Liver (tissue), 8 donors: ENCODE measurements at regions not wholly inside any gene's neighbourhood (a gene's known extent, or its start where the extent isn't known, plus 50 kb on each side); places are given as distances from the start of the nearest gene placed in this dataset.

ENCODE experiments used
- DNase-seq: peaks from one replicate; pipeline ENCODE4 v3.0.0-alpha.2; 2017; ENCODE audit warnings: low spot score
- H3K27ac ChIP-seq, 2 donors: one replicate each; pipeline ENCODE4 v1.7.0; 2013; ENCODE audit warnings: inconsistent platforms in 2 of 2, low read length in 2 of 2, control low read depth in 1 of 2, low read depth in 1 of 2, mild to moderate bottlenecking in 1 of 2
- H3K27me3 ChIP-seq, 4 donors: one replicate each; pipeline versions ENCODE4 v1.6.1 to v1.7.0; 2013; ENCODE audit warnings: low read length in 3 of 4, inconsistent platforms in 1 of 4, mild to moderate bottlenecking in 1 of 4, moderate library complexity in 1 of 4; ENCODE audit not compliant: control insufficient read depth in 4 of 4, insufficient read depth in 4 of 4
- H3K36me3 ChIP-seq, 4 donors: one replicate each; pipeline versions ENCODE4 v1.6.1 to v1.7.0; 2013; ENCODE audit warnings: low read length in 3 of 4, mild to moderate bottlenecking in 3 of 4, low read depth in 1 of 4, moderate library complexity in 1 of 4; ENCODE audit not compliant: control insufficient read depth in 4 of 4, insufficient read depth in 3 of 4
- H3K4me1 ChIP-seq, 4 donors: one replicate each; pipeline versions ENCODE4 v1.6.1 to v1.7.0; 2013; ENCODE audit warnings: low read length in 3 of 4, mild to moderate bottlenecking in 3 of 4, moderate library complexity in 1 of 4; ENCODE audit not compliant: control insufficient read depth in 4 of 4, insufficient read depth in 4 of 4
- H3K4me3 ChIP-seq, 3 donors: one replicate each; pipeline versions ENCODE4 v1.6.1 to v1.7.0; 2013; ENCODE audit warnings: low read length in 3 of 3, control low read depth in 1 of 3, low read depth in 1 of 3, mild to moderate bottlenecking in 1 of 3
- H3K9ac ChIP-seq, 2 donors: one replicate each; pipeline ENCODE4 v1.7.0; 2013; ENCODE audit warnings: low read length in 2 of 2, mild to moderate bottlenecking in 2 of 2, moderate library complexity in 2 of 2, control low read depth in 1 of 2, low read depth in 1 of 2
- H3K9me3 ChIP-seq, 4 donors: one replicate each; pipeline versions ENCODE4 v1.6.1 to v1.7.0; 2013; ENCODE audit warnings: low read length in 3 of 4; ENCODE audit not compliant: control insufficient read depth in 4 of 4
- CTCF ChIP-seq: fragments of 150-350 bp; IDR thresholded peaks from 2 replicates; pipeline ENCODE4 v1.5.1; 2017; ENCODE audit warnings: improper control_type of control experiment, low read depth, low read length; ENCODE audit not compliant: missing input control
- EGR1 ChIP-seq, 2 donors: IDR thresholded peaks; 2 replicates each; pipeline ENCODE4 v1.6.1; 2016 to 2018; ENCODE audit warnings: antibody characterized with exemption in 2 of 2, low read depth in 2 of 2
- FOXA1 ChIP-seq: IDR thresholded peaks from 2 replicates; pipeline ENCODE4 v1.6.1; 2016; ENCODE audit warnings: antibody characterized with exemption
- FOXA2 ChIP-seq: IDR thresholded peaks from 2 replicates; pipeline ENCODE4 v1.6.1; 2016; ENCODE audit warnings: antibody characterized with exemption
- GABPA ChIP-seq, 2 donors: IDR thresholded peaks in 1 of 2; conservative IDR thresholded peaks in 1 of 2; 2 replicates each; pipeline ENCODE4 v1.6.1; 2016; ENCODE audit warnings: antibody characterized with exemption in 2 of 2, mild to moderate bottlenecking in 1 of 2, moderate library complexity in 1 of 2
- HNF4A ChIP-seq, 2 donors: conservative IDR thresholded peaks; 2 replicates each; pipeline ENCODE4 v1.6.1; 2016; ENCODE audit warnings: antibody characterized with exemption in 2 of 2, mild to moderate bottlenecking in 2 of 2
- HNF4G ChIP-seq: IDR thresholded peaks from 2 replicates; pipeline ENCODE4 v1.6.1; 2016; ENCODE audit warnings: antibody characterized with exemption
- JUND ChIP-seq, 2 donors: IDR thresholded peaks; 2 replicates each; pipeline ENCODE4 v1.6.1; 2016; ENCODE audit warnings: antibody characterized with exemption in 2 of 2
- NR2F2 ChIP-seq: IDR thresholded peaks from 2 replicates; pipeline ENCODE4 v1.6.1; 2016; ENCODE audit warnings: antibody characterized with exemption
- RAD21 ChIP-seq, 2 donors: IDR thresholded peaks; 2 replicates each; pipeline ENCODE4 v1.6.1; 2016; ENCODE audit warnings: antibody characterized with exemption in 2 of 2, mild to moderate bottlenecking in 2 of 2
- RXRA ChIP-seq, 2 donors: IDR thresholded peaks; 2 replicates each; pipeline ENCODE4 v1.6.1; 2017 to 2018; ENCODE audit warnings: antibody characterized with exemption in 2 of 2, mild to moderate bottlenecking in 1 of 2
- SP1 ChIP-seq: IDR thresholded peaks from 2 replicates; pipeline ENCODE4 v1.6.1; 2018; ENCODE audit warnings: antibody characterized with exemption, mild to moderate bottlenecking
- TAF1 ChIP-seq: conservative IDR thresholded peaks from 2 replicates; pipeline ENCODE4 v1.6.1; 2016; ENCODE audit warnings: antibody characterized with exemption, mild to moderate bottlenecking
- YY1 ChIP-seq: IDR thresholded peaks from 2 replicates; pipeline ENCODE4 v1.6.1; 2016; ENCODE audit warnings: antibody characterized with exemption, mild to moderate bottlenecking
- WGBS: extraction: QIAGEN DNeasy Blood & Tissue Kit; methylation state at CpG from one replicate; pipeline ENCODE4 v1.1.7; 2013; 5-methylcytosine and 5-hydroxymethylcytosine counted together
- TF ChIP-seq, protein P1 (sequence below): IDR thresholded peaks from 2 replicates; pipeline ENCODE4 v1.6.1; 2016; ENCODE audit warnings: antibody characterized with exemption
- TF ChIP-seq, protein P2 (sequence below): IDR thresholded peaks from 2 replicates; pipeline ENCODE4 v1.6.1; 2016; ENCODE audit warnings: antibody characterized with exemption
- TF ChIP-seq, protein P3 (sequence below): IDR thresholded peaks from 2 replicates; pipeline ENCODE4 v1.6.1; 2016; ENCODE audit warnings: antibody characterized with exemption
- TF ChIP-seq, protein P4 (sequence below): IDR thresholded peaks from 2 replicates; pipeline ENCODE4 v1.6.1; 2016; ENCODE audit warnings: antibody characterized with exemption, mild to moderate bottlenecking
- donor health status: healthy.
- donor health status: healthy.
- donor health status: healthy.
- donor health status: healthy.
- donor health status: healthy.

GRCh38 chr7:28300488-28300887 is 111.8 kb upstream of the CREB5 start (continued):
- TF ChIP-seq CTCF, result no peak

- no peaks in the 10 kb centered on the region for H3K36me3 ChIP-seq
- no peak overlapping the region for H3K4me3 ChIP-seq
- no peak for DNase-seq
- TF ChIP-seq HNF4A (conservative IDR thresholded peaks at IDR 0.05), result peak; percentile 83 to 92
- TF ChIP-seq, protein P1, sequence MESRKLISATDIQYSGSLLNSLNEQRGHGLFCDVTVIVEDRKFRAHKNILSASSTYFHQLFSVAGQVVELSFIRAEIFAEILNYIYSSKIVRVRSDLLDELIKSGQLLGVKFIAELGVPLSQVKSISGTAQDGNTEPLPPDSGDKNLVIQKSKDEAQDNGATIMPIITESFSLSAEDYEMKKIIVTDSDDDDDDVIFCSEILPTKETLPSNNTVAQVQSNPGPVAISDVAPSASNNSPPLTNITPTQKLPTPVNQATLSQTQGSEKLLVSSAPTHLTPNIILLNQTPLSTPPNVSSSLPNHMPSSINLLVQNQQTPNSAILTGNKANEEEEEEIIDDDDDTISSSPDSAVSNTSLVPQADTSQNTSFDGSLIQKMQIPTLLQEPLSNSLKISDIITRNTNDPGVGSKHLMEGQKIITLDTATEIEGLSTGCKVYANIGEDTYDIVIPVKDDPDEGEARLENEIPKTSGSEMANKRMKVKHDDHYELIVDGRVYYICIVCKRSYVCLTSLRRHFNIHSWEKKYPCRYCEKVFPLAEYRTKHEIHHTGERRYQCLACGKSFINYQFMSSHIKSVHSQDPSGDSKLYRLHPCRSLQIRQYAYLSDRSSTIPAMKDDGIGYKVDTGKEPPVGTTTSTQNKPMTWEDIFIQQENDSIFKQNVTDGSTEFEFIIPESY, result no peak
- no peak for TF ChIP-seq FOXA1
- TF ChIP-seq JUND (IDR thresholded peaks at IDR 0.05), result peak; percentile 67 to 83
- TF ChIP-seq EGR1 (IDR thresholded peaks at IDR 0.05; ENCODE audit: low read depth in 2 of 2), result no peak
- TF ChIP-seq NR2F2, result no peak
- peak; percentile 65 for TF ChIP-seq SP1
- TF ChIP-seq RXRA (IDR thresholded peaks at IDR 0.05), result peak; percentile 69 to 79
- peak; percentile 27 for TF ChIP-seq YY1
- no peak for TF ChIP-seq GABPA (IDR thresholded peaks at IDR 0.05 in 1 of 2, conservative IDR thresholded peaks at IDR 0.05 in 1 of 2)
- TF ChIP-seq, protein P2, sequence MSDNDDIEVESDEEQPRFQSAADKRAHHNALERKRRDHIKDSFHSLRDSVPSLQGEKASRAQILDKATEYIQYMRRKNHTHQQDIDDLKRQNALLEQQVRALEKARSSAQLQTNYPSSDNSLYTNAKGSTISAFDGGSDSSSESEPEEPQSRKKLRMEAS, result peak; percentile 58
- peak in 1 of 2 donors; percentile 15 for TF ChIP-seq RAD21 (IDR thresholded peaks at IDR 0.05)
- TF ChIP-seq, protein P3, sequence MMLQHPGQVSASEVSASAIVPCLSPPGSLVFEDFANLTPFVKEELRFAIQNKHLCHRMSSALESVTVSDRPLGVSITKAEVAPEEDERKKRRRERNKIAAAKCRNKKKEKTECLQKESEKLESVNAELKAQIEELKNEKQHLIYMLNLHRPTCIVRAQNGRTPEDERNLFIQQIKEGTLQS, result no peak
- no peak for TF ChIP-seq FOXA2
- TF ChIP-seq TAF1, result no peak
- no peak for TF ChIP-seq CTCF
- peak; percentile 31 for TF ChIP-seq HNF4G
- TF ChIP-seq, protein P4, sequence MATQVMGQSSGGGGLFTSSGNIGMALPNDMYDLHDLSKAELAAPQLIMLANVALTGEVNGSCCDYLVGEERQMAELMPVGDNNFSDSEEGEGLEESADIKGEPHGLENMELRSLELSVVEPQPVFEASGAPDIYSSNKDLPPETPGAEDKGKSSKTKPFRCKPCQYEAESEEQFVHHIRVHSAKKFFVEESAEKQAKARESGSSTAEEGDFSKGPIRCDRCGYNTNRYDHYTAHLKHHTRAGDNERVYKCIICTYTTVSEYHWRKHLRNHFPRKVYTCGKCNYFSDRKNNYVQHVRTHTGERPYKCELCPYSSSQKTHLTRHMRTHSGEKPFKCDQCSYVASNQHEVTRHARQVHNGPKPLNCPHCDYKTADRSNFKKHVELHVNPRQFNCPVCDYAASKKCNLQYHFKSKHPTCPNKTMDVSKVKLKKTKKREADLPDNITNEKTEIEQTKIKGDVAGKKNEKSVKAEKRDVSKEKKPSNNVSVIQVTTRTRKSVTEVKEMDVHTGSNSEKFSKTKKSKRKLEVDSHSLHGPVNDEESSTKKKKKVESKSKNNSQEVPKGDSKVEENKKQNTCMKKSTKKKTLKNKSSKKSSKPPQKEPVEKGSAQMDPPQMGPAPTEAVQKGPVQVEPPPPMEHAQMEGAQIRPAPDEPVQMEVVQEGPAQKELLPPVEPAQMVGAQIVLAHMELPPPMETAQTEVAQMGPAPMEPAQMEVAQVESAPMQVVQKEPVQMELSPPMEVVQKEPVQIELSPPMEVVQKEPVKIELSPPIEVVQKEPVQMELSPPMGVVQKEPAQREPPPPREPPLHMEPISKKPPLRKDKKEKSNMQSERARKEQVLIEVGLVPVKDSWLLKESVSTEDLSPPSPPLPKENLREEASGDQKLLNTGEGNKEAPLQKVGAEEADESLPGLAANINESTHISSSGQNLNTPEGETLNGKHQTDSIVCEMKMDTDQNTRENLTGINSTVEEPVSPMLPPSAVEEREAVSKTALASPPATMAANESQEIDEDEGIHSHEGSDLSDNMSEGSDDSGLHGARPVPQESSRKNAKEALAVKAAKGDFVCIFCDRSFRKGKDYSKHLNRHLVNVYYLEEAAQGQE, result peak; percentile 23
- peaks cover 0 to 19% (median 6%) of the 10 kb centered on the region in 4 donors for H3K4me1 ChIP-seq
- peak overlapping the region; percentile 66 to 70 for H3K27ac ChIP-seq
- H3K9me3 ChIP-seq, result no peaks in the 10 kb centered on the region
- H3K9ac ChIP-seq, result no peak overlapping the region
- no peaks in the 10 kb centered on the region for H3K27me3 ChIP-seq
- 35% methylated on average over 5 of the region's 5 CpGs for WGBS
Measured at GRCh38 chr7:28301148-28301641, 111.1 kb upstream of the CREB5 start.
